ENCODE measurements at regions not wholly inside any gene's neighbourhood (a gene's known extent, or its start where the extent isn't known, plus 50 kb on each side); places are given as distances from the start of the nearest gene placed in this dataset.
A peak's percentile ranks its signal among the peaks of the same experiment; 100 is the strongest.

GRCh38 chr16:50470687-50471086 is 77.5 kb upstream of the NKD1 start:
- H3K4me2 ChIP-seq, result no peak overlapping the region
- peaks cover 39% of the 10 kb centered on the region for H3K4me1 ChIP-seq
- H3K9me3 ChIP-seq, result no peaks in the 10 kb centered on the region
- no peak overlapping the region for H3K27ac ChIP-seq
- H3K36me3 ChIP-seq, result no peaks in the 10 kb centered on the region
- H3K27me3 ChIP-seq, result 0 out of 2 replicates have a peak, but pooled peaks cover 4% of the 10 kb centered on the region
- TF ChIP-seq Cebpa-rat (IDR thresholded peaks at IDR 0.05), result peak; percentile 42; the same call in 1 of the 2 replicates
- no peaks in the 10 kb centered on the region for H4K20me1 ChIP-seq
- no peak overlapping the region for H3K9ac ChIP-seq
- H3K4me3 ChIP-seq, result no peak overlapping the region

- H3K4me3 ChIP-seq, result no peak overlapping the region
- TF ChIP-seq Cebpa-rat (IDR thresholded peaks at IDR 0.05), result no peak
- no peaks in the 10 kb centered on the region for H3K36me3 ChIP-seq
- peak overlapping the region; percentile 34; the same call in 1 of the 2 replicates for H3K4me2 ChIP-seq
- peaks cover 43% of the 10 kb centered on the region for H3K4me1 ChIP-seq
- no peaks in the 10 kb centered on the region for H3K9me3 ChIP-seq
- no peaks in the 10 kb centered on the region for H4K20me1 ChIP-seq
- no peak overlapping the region for H3K27ac ChIP-seq
- H3K27me3 ChIP-seq, result 0 out of 2 replicates have a peak, but pooled peaks cover 4% of the 10 kb centered on the region
- no peak overlapping the region for H3K9ac ChIP-seq
These were observed 78.4 kb upstream of the NKD1 start for GRCh38 chr16:50469744-50470321.

DNA sequence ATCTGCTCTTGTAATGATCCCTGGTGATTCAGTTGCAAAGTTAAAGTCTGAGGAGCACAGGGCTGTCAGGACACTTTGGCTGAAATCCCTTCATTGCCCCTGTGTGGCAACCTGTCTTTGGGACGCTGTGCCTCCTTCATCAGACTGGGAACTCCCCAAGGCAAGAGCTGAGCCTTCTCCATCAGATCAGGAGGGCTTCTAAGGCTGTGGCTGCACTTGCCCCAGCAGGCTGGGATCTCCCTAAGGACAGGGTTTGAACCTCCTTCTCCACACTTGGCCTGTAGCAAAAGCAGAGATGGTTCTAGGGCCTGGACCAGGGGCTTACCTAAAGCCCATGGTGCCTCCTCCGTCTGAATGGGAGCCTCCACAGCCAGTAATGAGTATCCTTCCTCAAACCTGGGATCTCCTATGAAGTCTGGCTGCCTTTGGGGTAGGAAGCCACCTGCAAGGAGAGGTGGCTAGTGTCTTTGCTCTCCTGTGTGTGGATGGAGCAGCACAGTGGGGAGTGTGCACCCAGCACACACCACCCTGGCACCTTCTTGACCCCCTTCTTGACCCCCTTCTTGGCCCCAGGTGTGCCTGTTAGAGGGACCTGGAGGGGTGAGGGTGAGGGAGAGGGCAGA is 79.0 kb upstream of the NKD1 start:
- H3K27ac ChIP-seq, result no peak overlapping the region
- H4K20me1 ChIP-seq, result no peaks in the 10 kb centered on the region
- no peaks in the 10 kb centered on the region for H3K9me3 ChIP-seq
- no peak overlapping the region for H3K9ac ChIP-seq
- peaks cover 44% of the 10 kb centered on the region for H3K4me1 ChIP-seq
- peak overlapping the region; percentile 34; the same call in 1 of the 2 replicates for H3K4me2 ChIP-seq
- H3K36me3 ChIP-seq, result no peaks in the 10 kb centered on the region
- 0 out of 2 replicates have a peak, but pooled peaks cover 4% of the 10 kb centered on the region for H3K27me3 ChIP-seq
- no peak for TF ChIP-seq Cebpa-rat (IDR thresholded peaks at IDR 0.05)
- no peak overlapping the region for H3K4me3 ChIP-seq

DNA sequence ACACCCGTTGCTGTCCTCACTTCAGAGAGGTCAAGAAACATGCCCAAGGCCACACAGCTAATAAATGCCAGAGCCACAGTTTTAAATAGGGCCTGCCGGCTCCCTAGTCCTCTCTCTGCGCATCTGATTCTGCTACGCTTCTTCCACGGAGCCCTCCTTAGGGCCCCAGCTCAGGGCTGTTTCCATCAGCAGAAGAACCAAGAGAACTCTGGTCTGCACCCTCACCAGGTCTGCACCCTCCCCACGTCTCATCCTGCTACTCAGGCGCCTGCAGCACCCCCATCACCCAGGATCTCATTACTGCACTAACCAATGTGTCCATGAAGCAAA is 79.5 kb upstream of the NKD1 start:
- peak overlapping the region; percentile 87 for H3K4me2 ChIP-seq
- TF ChIP-seq Cebpa-rat (IDR thresholded peaks at IDR 0.05), result no peak
- H3K27ac ChIP-seq, result no peak overlapping the region
- H3K27me3 ChIP-seq, result 0 out of 2 replicates have a peak, but pooled peaks cover 4% of the 10 kb centered on the region
- H3K9me3 ChIP-seq, result no peaks in the 10 kb centered on the region
- no peak overlapping the region for H3K4me3 ChIP-seq
- peaks cover 41% of the 10 kb centered on the region for H3K4me1 ChIP-seq
- H3K9ac ChIP-seq, result no peak overlapping the region
- no peaks in the 10 kb centered on the region for H4K20me1 ChIP-seq
- H3K36me3 ChIP-seq, result no peaks in the 10 kb centered on the region

GRCh38 chr16:50467943-50468748 is 80.0 kb upstream of the NKD1 start:
- Histone ChIP-seq H3K9me3 (no peaks in the 10 kb centered on the region), H3K27ac (0 out of 2 replicates have a peak overlapping the region, but pooled peaks have one; percentile 44), H3K36me3 (no peaks in the 10 kb centered on the region), H3K4me1 (peaks cover 41% of the 10 kb centered on the region), H3K4me3 (peak overlapping the region; percentile 63), H4K20me1 (no peaks in the 10 kb centered on the region), H3K4me2 (peak overlapping the region; percentile 87), H3K9ac (peak overlapping the region; percentile 19; the same call in 1 of the 2 replicates), H3K27me3 (0 out of 2 replicates have a peak, but pooled peaks cover 4% of the 10 kb centered on the region)
- TF ChIP-seq Cebpa-rat (IDR thresholded peaks at IDR 0.05), result no peak

- no peaks in the 10 kb centered on the region for H3K9me3 ChIP-seq
- H3K9ac ChIP-seq, result peak overlapping the region; percentile 19; the same call in 1 of the 2 replicates
- peak overlapping the region; percentile 87 for H3K4me2 ChIP-seq
- 0 out of 2 replicates have a peak, but pooled peaks cover 4% of the 10 kb centered on the region for H3K27me3 ChIP-seq
- H3K4me3 ChIP-seq, result peak overlapping the region; percentile 63
- H3K27ac ChIP-seq, result no peak overlapping the region
- no peaks in the 10 kb centered on the region for H4K20me1 ChIP-seq
- peaks cover 46% of the 10 kb centered on the region for H3K4me1 ChIP-seq
- TF ChIP-seq Cebpa-rat (IDR thresholded peaks at IDR 0.05), result no peak
- H3K36me3 ChIP-seq, result no peaks in the 10 kb centered on the region
These were observed 80.6 kb upstream of the NKD1 start for GRCh38 chr16:50467559-50467942.

DNA sequence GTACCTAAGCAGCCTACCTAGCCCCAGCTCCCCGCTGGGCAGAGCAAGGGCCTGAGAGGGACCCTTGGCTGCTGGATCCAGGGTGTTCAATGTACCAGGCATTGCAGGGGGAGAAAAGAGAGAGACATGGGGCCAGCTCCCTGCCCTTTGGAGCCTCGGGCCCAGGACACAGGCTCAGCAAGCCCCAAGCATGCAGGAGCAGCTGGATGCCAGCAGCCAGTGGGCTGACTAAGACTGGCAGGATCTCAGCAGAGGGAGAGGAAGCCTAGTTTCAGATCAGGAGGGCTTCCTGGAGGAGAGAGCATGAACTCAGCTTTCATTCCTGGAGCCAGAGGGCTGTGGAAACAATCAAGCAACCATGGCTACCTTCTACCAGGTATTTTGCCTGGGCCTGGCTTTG is 82.0 kb upstream of the NKD1 start:
- no peak overlapping the region for H3K27ac ChIP-seq
- peaks cover 59% of the 10 kb centered on the region for H3K4me1 ChIP-seq
- no peak overlapping the region for H3K9ac ChIP-seq
- 0 out of 2 replicates have a peak, but pooled peaks cover 4% of the 10 kb centered on the region for H3K27me3 ChIP-seq
- no peak for TF ChIP-seq Cebpa-rat (IDR thresholded peaks at IDR 0.05)
- H3K9me3 ChIP-seq, result no peaks in the 10 kb centered on the region
- H3K4me2 ChIP-seq, result no peak overlapping the region
- H3K36me3 ChIP-seq, result no peaks in the 10 kb centered on the region
- no peak overlapping the region for H3K4me3 ChIP-seq
- no peaks in the 10 kb centered on the region for H4K20me1 ChIP-seq

DNA sequence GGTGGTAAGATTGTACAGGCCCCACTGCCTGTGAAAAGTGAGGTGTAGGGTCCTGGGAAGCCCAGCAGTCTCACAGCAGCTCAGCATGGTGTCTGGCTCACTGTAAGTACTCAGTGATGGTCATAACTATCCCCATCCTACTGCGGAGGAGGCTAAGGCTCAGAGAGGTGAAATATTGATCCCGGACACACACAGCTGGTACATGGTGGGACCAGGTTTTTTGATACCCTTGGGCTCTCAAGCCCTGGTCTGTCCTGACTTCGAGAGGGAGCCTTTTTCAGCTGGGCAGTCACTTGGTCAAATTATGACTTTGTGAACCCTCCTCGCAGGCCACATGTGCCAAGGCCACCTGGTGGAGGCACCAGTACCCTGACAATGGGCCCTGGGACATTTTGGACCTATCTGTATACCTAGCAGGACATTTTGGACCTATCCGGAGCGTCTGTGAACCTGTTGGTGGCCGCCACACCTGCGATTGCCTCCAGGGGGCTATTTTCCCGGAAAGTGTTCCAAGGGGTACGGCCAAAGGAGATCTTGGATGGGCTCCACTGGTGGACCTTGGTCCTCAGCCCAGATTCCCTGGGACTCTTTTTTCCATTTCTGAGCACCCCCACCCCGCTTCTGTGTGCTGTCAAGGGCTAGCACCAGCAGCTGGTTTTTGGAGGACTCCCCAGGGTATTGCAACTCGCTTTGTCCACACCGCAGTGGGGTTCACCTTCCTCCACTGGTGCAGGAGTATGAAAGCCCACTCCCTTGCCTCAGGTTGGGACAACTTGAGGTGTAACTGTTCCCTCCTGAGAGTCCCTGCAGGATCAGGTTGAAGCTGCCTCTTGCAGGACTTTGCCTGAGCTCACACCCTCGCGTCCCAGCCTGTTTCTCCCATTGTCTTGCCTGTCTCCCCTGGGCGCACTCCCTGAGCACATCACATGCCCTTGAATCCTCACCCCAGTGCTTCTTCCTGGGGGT is 83.6 kb upstream of the NKD1 start:
- H3K36me3 ChIP-seq, result no peaks in the 10 kb centered on the region
- no peaks in the 10 kb centered on the region for H4K20me1 ChIP-seq
- no peak overlapping the region for H3K4me3 ChIP-seq
- H3K27me3 ChIP-seq, result 0 out of 2 replicates have a peak, but pooled peaks cover 4% of the 10 kb centered on the region
- no peak for TF ChIP-seq Cebpa-rat (IDR thresholded peaks at IDR 0.05)
- peaks cover 58% of the 10 kb centered on the region for H3K4me1 ChIP-seq
- no peaks in the 10 kb centered on the region for H3K9me3 ChIP-seq
- H3K4me2 ChIP-seq, result no peak overlapping the region
- no peak overlapping the region for H3K9ac ChIP-seq
- no peak overlapping the region for H3K27ac ChIP-seq

Measured in BLaER1 (cell line).